GM23338 (cell line): ENCODE measurements at regions not wholly inside any gene's neighbourhood (a gene's known extent, or its start where the extent isn't known, plus 50 kb on each side); places are given as distances from the start of the nearest gene placed in this dataset.

ENCODE experiments used
- ATAC-seq: fragments of 200-7000 bp; cut with Tn5 transposase; 3 replicates; pipeline ENCODE4 v1.9.1; 2020
- DNase-seq: peaks from one replicate; pipeline ENCODE4 v3.0.0-alpha.2; 2015; ENCODE audit warnings: low spot score
- H2AFZ ChIP-seq: fragments of 200-600 bp; sonication (generic); 2 replicates; pipeline ENCODE4 v1.8.0; 2016; ENCODE audit warnings: antibody characterized with exemption, mild to moderate bottlenecking, moderate library complexity
- H3F3A ChIP-seq: fragments of 200-600 bp; sonication (generic); replicated peaks from 2 replicates; pipeline ENCODE4 v1.8.0; 2017; ENCODE audit warnings: antibody characterized with exemption, mixed run types, low read depth
- H3K27ac ChIP-seq: fragments of 200-600 bp; sonication (generic); 2 replicates; pipeline ENCODE4 v1.6.1; 2016; ENCODE audit warnings: low read depth
- H3K27me3 ChIP-seq: fragments of 200-600 bp; sonication (generic); 2 replicates; pipeline ENCODE4 v1.8.0; 2016; ENCODE audit warnings: mild to moderate bottlenecking, mixed run types, moderate library complexity; ENCODE audit not compliant: insufficient read depth
- H3K36me3 ChIP-seq: fragments of 200-600 bp; sonication (generic); 2 replicates; pipeline ENCODE4 v1.8.0; 2016; ENCODE audit warnings: mild to moderate bottlenecking; ENCODE audit not compliant: insufficient read depth
- H3K4me1 ChIP-seq: fragments of 200-600 bp; sonication (generic); 2 replicates; pipeline ENCODE4 v1.8.0; 2016; ENCODE audit warnings: mild to moderate bottlenecking, moderate library complexity; ENCODE audit not compliant: insufficient read depth
- H3K4me2 ChIP-seq: fragments of 200-600 bp; sonication (generic); 2 replicates; pipeline ENCODE4 v1.7.1; 2017; ENCODE audit warnings: mixed run types
- H3K4me3 ChIP-seq: fragments of 200-600 bp; sonication (generic); 2 replicates; pipeline ENCODE4 v1.6.1; 2016; ENCODE audit warnings: mixed run types
- H3K79me2 ChIP-seq: fragments of 200-600 bp; sonication (generic); replicated peaks from 2 replicates; pipeline ENCODE4 v1.8.0; 2017; ENCODE audit warnings: mild to moderate bottlenecking; ENCODE audit not compliant: insufficient read depth
- H3K9me2 ChIP-seq: fragments of 200-600 bp; sonication (generic); 2 replicates; pipeline ENCODE4 v1.8.0; 2017; ENCODE audit not compliant: insufficient read depth
- H4K20me1 ChIP-seq: fragments of 200-600 bp; sonication (generic); replicated peaks from 2 replicates; pipeline ENCODE4 v1.8.0; 2017; ENCODE audit warnings: mild to moderate bottlenecking; ENCODE audit not compliant: insufficient read depth
- H3K27ac Mint-ChIP-seq: 2 replicates; pipeline ENCODE4 v1.8.0; 2020; ENCODE audit warnings: inconsistent platforms, mild to moderate bottlenecking, moderate library complexity, mixed read lengths
- H3K27me3 Mint-ChIP-seq: 3 replicates; pipeline ENCODE4 v1.8.0; 2022; ENCODE audit warnings: low read depth, mild to moderate bottlenecking, moderate library complexity, mixed read lengths, inconsistent platforms; ENCODE audit not compliant: insufficient read depth, poor library complexity
- H3K36me3 Mint-ChIP-seq: 3 replicates; pipeline ENCODE4 v1.8.0; 2021; ENCODE audit warnings: low read depth, mild to moderate bottlenecking, inconsistent platforms, moderate library complexity, mixed read lengths
- H3K4me1 Mint-ChIP-seq: 3 replicates; pipeline ENCODE4 v1.8.0; 2020; ENCODE audit warnings: mild to moderate bottlenecking, inconsistent platforms, mixed read lengths
- H3K4me3 Mint-ChIP-seq: 3 replicates; pipeline ENCODE4 v1.8.0; 2021; ENCODE audit warnings: moderate library complexity, mild to moderate bottlenecking, inconsistent platforms, mixed read lengths
- H3K9me3 Mint-ChIP-seq: 3 replicates; pipeline ENCODE4 v1.8.0; 2020; ENCODE audit warnings: moderate library complexity, mild to moderate bottlenecking, inconsistent platforms, mixed read lengths
- CREB1 ChIP-seq: fragments of 250-450 bp; sonication (Bioruptor Pico); IDR thresholded peaks from 2 replicates; pipeline ENCODE4 v1.5.0; 2020; ENCODE audit warnings: low read depth, mild to moderate bottlenecking, moderate library complexity
- CTCF ChIP-seq, 2 experiments: fragments of 200-600 bp in 1 of 2; sonication (generic) in 1 of 2; conservative IDR thresholded peaks; 2 replicates each; pipeline versions ENCODE4 v1.5.1 to v1.6.1; 2016 to 2017; ENCODE audit warnings: antibody characterized with exemption in 2 of 2, low read depth in 2 of 2, mild to moderate bottlenecking in 2 of 2, moderate library complexity in 1 of 2
- ETS1 ChIP-seq: IDR thresholded peaks from 2 replicates; pipeline ENCODE4 v1.6.1; 2016; ENCODE audit warnings: antibody characterized with exemption
- EZH2 ChIP-seq: fragments of 200-600 bp; sonication (generic); IDR thresholded peaks from one replicate; pipeline ENCODE4 v1.8.0; 2017; ENCODE audit warnings: antibody characterized with exemption, mild to moderate bottlenecking, low read depth; ENCODE audit not compliant: unreplicated experiment
- EZH2phosphoT487 ChIP-seq: fragments of 200-600 bp; sonication (generic); IDR thresholded peaks from one replicate; pipeline ENCODE4 v1.8.1; 2018; ENCODE audit warnings: antibody characterized with exemption; ENCODE audit not compliant: unreplicated experiment
- JUNB ChIP-seq: IDR thresholded peaks from one replicate; pipeline ENCODE4 v1.6.1; 2016; ENCODE audit warnings: antibody characterized with exemption; ENCODE audit not compliant: unreplicated experiment
- NANOG ChIP-seq: IDR thresholded peaks from 2 replicates; pipeline ENCODE4 v1.6.1; 2016; ENCODE audit warnings: antibody characterized with exemption, borderline replicate concordance
- POLR2AphosphoS5 ChIP-seq: IDR thresholded peaks from 2 replicates; pipeline ENCODE4 v1.6.1; 2016; ENCODE audit warnings: antibody characterized with exemption, low read depth
- REST ChIP-seq: IDR thresholded peaks from one replicate; pipeline ENCODE4 v1.6.1; 2018; ENCODE audit warnings: antibody characterized with exemption; ENCODE audit not compliant: unreplicated experiment
- STAT1 ChIP-seq: IDR thresholded peaks from one replicate; pipeline ENCODE4 v1.6.1; 2016; ENCODE audit warnings: antibody characterized with exemption; ENCODE audit not compliant: unreplicated experiment
- ZNF114 ChIP-seq: fragments of 250-450 bp; sonication (Bioruptor Pico); IDR thresholded peaks from 2 replicates; pipeline ENCODE4 v1.5.0; 2020; ENCODE audit warnings: mild to moderate bottlenecking, moderate library complexity
- ZNF331 ChIP-seq: fragments of 250-450 bp; sonication (Bioruptor Pico); IDR thresholded peaks from 2 replicates; pipeline ENCODE4 v1.5.0; 2020; ENCODE audit warnings: low read depth, mild to moderate bottlenecking, moderate library complexity
- TF ChIP-seq, protein P1 (sequence below): fragments of 250-450 bp; sonication (Bioruptor Pico); IDR thresholded peaks from 2 replicates; pipeline ENCODE4 v1.5.0; 2020; ENCODE audit warnings: mild to moderate bottlenecking, moderate library complexity

GRCh38 chr18:4734903-4735302, 279.8 kb upstream of the DLGAP1 start:
- Mint-ChIP-seq H3K4me3 (no peak overlapping the region), H3K9me3 (no peaks in the 10 kb centered on the region), H3K27ac (no peak overlapping the region), H3K36me3 (no peaks in the 10 kb centered on the region), H3K27me3 (peaks cover 1% of the 10 kb centered on the region), H3K4me1 (peaks cover 5% of the 10 kb centered on the region)
- no peaks in the 10 kb centered on the region for H3K79me2 ChIP-seq
- no peak for ATAC-seq
- no peaks in the 10 kb centered on the region for H3K36me3 ChIP-seq
- H3F3A ChIP-seq = no peaks in the 10 kb centered on the region
- H3K9me2 ChIP-seq = no peaks in the 10 kb centered on the region; the same call in 1 of the 2 replicates
- no peak overlapping the region for H3K27ac ChIP-seq
- no peak for DNase-seq
- no peak overlapping the region for H2AFZ ChIP-seq
- no peak overlapping the region for H3K4me2 ChIP-seq
- no peaks in the 10 kb centered on the region for H3K4me1 ChIP-seq
- no peaks in the 10 kb centered on the region for H3K27me3 ChIP-seq
- no peaks in the 10 kb centered on the region for H4K20me1 ChIP-seq
- TF ChIP-seq STAT1 (no peak), NANOG (no peak), JUNB (no peak), CREB1 (CRISPR knock-in tag) (no peak), ETS1 (no peak), ZNF331 (no peak), CTCF (conservative IDR thresholded peaks at IDR 0.05; ENCODE audit: low read depth in 2 of 2) (no peak), ZNF114 (CRISPR knock-in tag) (no peak), POLR2AphosphoS5 (no peak), REST (no peak), EZH2phosphoT487 (no peak), EZH2 (no peak)
- TF ChIP-seq, protein P1, sequence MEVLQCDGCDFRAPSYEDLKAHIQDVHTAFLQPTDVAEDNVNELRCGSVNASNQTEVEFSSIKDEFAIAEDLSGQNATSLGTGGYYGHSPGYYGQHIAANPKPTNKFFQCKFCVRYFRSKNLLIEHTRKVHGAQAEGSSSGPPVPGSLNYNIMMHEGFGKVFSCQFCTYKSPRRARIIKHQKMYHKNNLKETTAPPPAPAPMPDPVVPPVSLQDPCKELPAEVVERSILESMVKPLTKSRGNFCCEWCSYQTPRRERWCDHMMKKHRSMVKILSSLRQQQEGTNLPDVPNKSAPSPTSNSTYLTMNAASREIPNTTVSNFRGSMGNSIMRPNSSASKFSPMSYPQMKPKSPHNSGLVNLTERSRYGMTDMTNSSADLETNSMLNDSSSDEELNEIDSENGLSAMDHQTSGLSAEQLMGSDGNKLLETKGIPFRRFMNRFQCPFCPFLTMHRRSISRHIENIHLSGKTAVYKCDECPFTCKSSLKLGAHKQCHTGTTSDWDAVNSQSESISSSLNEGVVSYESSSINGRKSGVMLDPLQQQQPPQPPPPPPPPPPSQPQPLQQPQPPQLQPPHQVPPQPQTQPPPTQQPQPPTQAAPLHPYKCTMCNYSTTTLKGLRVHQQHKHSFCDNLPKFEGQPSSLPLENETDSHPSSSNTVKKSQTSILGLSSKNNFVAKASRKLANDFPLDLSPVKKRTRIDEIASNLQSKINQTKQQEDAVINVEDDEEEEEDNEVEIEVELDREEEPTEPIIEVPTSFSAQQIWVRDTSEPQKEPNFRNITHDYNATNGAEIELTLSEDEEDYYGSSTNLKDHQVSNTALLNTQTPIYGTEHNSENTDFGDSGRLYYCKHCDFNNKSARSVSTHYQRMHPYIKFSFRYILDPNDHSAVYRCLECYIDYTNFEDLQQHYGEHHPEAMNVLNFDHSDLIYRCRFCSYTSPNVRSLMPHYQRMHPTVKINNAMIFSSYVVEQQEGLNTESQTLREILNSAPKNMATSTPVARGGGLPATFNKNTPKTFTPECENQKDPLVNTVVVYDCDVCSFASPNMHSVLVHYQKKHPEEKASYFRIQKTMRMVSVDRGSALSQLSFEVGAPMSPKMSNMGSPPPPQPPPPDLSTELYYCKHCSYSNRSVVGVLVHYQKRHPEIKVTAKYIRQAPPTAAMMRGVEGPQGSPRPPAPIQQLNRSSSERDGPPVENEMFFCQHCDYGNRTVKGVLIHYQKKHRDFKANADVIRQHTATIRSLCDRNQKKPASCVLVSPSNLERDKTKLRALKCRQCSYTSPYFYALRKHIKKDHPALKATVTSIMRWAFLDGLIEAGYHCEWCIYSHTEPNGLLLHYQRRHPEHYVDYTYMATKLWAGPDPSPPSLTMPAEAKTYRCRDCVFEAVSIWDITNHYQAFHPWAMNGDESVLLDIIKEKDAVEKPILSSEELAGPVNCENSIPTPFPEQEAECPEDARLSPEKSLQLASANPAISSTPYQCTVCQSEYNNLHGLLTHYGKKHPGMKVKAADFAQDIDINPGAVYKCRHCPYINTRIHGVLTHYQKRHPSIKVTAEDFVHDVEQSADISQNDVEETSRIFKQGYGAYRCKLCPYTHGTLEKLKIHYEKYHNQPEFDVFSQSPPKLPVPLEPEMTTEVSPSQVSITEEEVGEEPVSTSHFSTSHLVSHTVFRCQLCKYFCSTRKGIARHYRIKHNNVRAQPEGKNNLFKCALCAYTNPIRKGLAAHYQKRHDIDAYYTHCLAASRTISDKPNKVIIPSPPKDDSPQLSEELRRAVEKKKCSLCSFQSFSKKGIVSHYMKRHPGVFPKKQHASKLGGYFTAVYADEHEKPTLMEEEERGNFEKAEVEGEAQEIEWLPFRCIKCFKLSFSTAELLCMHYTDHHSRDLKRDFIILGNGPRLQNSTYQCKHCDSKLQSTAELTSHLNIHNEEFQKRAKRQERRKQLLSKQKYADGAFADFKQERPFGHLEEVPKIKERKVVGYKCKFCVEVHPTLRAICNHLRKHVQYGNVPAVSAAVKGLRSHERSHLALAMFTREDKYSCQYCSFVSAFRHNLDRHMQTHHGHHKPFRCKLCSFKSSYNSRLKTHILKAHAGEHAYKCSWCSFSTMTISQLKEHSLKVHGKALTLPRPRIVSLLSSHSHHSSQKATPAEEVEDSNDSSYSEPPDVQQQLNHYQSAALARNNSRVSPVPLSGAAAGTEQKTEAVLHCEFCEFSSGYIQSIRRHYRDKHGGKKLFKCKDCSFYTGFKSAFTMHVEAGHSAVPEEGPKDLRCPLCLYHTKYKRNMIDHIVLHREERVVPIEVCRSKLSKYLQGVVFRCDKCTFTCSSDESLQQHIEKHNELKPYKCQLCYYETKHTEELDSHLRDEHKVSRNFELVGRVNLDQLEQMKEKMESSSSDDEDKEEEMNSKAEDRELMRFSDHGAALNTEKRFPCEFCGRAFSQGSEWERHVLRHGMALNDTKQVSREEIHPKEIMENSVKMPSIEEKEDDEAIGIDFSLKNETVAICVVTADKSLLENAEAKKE (CRISPR knock-in tag) = no peak
- no peak overlapping the region for H3K4me3 ChIP-seq
